PC-3 (cell line): ENCODE measurements at regions not wholly inside any gene's neighbourhood (a gene's known extent, or its start where the extent isn't known, plus 50 kb on each side); places are given as distances from the start of the nearest gene placed in this dataset.

Source experiments
- ATAC-seq: fragments of 200-7000 bp; cut with Tn5 transposase; 2 replicates; pipeline ENCODE4 v1.9.1; 2020; ENCODE audit warnings: mild to moderate bottlenecking, moderate library complexity
- BruUV-seq: library from RNA; stranded (reverse); fragments of 400-500 nt; replicated peaks from 2 replicates; lab custom pipeline; 2021; lab: Mats Ljungman, UMichigan
- CTCF ChIA-PET: fragments of 300-600 bp; sonication (Branson Sonifier 250); formaldehyde crosslinking; loops from one replicate; lab custom pipeline; 2022; ENCODE audit warnings: antibody characterized with exemption; lab: Charles Lee
- POLR2A ChIA-PET: fragments of 300-600 bp; sonication (Branson Sonifier 250); formaldehyde crosslinking; loops from one replicate; lab custom pipeline; 2022; ENCODE audit warnings: antibody characterized with exemption; ENCODE audit not compliant: unreplicated experiment; lab: Charles Lee
- DNase-seq: peaks from one replicate; pipeline ENCODE4 v3.0.0-alpha.2; 2015
- H2AFZ ChIP-seq: fragments of 300-600 bp; sonication (generic); 2 replicates; pipeline ENCODE4 v1.6.0; 2016; ENCODE audit warnings: antibody characterized with exemption, low read length
- H3F3A ChIP-seq: fragments of 300-600 bp; sonication (generic); one replicate; pipeline ENCODE4 v1.6.0; 2017; ENCODE audit warnings: antibody characterized with exemption, low read length, control low read depth, mild to moderate bottlenecking; ENCODE audit not compliant: unreplicated experiment
- H3K27ac ChIP-seq: fragments of 300-600 bp; sonication (generic); 2 replicates; pipeline ENCODE4 v1.5.1; 2016; ENCODE audit warnings: mild to moderate bottlenecking, low read length
- H3K27me3 ChIP-seq: fragments of 300-600 bp; sonication (generic); 2 replicates; pipeline ENCODE4 v1.6.1; 2016; ENCODE audit warnings: low read length, mixed read lengths
- H3K36me3 ChIP-seq: fragments of 300-600 bp; sonication (generic); 2 replicates; pipeline ENCODE4 v1.6.1; 2016; ENCODE audit warnings: low read depth, mixed run types, low read length, mixed read lengths
- H3K4me1 ChIP-seq: fragments of 300-600 bp; sonication (generic); 2 replicates; pipeline ENCODE4 v1.5.1; 2016; ENCODE audit warnings: low read length; ENCODE audit not compliant: insufficient read depth
- H3K4me2 ChIP-seq: fragments of 300-600 bp; sonication (generic); 2 replicates; pipeline ENCODE4 v1.6.0; 2016; ENCODE audit warnings: low read length
- H3K4me3 ChIP-seq: fragments of 300-600 bp; sonication (generic); 2 replicates; pipeline ENCODE4 v1.5.1; 2016; ENCODE audit warnings: mild to moderate bottlenecking, low read length, mixed read lengths
- H3K79me2 ChIP-seq: fragments of 300-600 bp; sonication (generic); 2 replicates; pipeline ENCODE4 v1.6.1; 2017; ENCODE audit warnings: low read length, mixed read lengths
- H3K9ac ChIP-seq: fragments of 300-600 bp; sonication (generic); 2 replicates; pipeline ENCODE4 v1.6.0; 2016; ENCODE audit warnings: mild to moderate bottlenecking, low read length
- H3K9me2 ChIP-seq: fragments of 300-600 bp; sonication (generic); replicated peaks from 2 replicates; pipeline ENCODE4 v1.6.1; 2016; ENCODE audit warnings: mixed run types, low read length, mixed read lengths
- H3K9me3 ChIP-seq: fragments of 300-600 bp; sonication (generic); 2 replicates; pipeline ENCODE4 v1.6.1; 2016; ENCODE audit warnings: low read length, mixed read lengths
- H4K20me1 ChIP-seq: fragments of 300-600 bp; sonication (generic); 2 replicates; pipeline ENCODE4 v1.6.1; 2016; ENCODE audit warnings: low read length, mixed read lengths
- EZH2 ChIP-seq: fragments of 300-600 bp; sonication (generic); IDR thresholded peaks from one replicate; pipeline ENCODE4 v1.6.1; 2017; ENCODE audit warnings: antibody characterized with exemption, mild to moderate bottlenecking, low read length; ENCODE audit not compliant: unreplicated experiment
- EZH2phosphoT487 ChIP-seq: fragments of 300-600 bp; sonication (generic); IDR thresholded peaks from 2 replicates; pipeline ENCODE4 v1.6.1; 2018; ENCODE audit warnings: mild to moderate bottlenecking, antibody characterized with exemption, low read length, borderline replicate concordance
- intact Hi-C: fragments of 100-400 bp; cut with micrococcal nuclease; formaldehyde crosslinking; loops from 2 replicates; pipeline ENCODE4 v1.9.0; 2023
- TF ChIP-seq, protein P1 (sequence below): fragments of 300-600 bp; sonication (generic); conservative IDR thresholded peaks from 2 replicates; pipeline ENCODE4 v1.5.1; 2017; ENCODE audit warnings: antibody characterized with exemption, low read depth, mild to moderate bottlenecking, low read length

DNA sequence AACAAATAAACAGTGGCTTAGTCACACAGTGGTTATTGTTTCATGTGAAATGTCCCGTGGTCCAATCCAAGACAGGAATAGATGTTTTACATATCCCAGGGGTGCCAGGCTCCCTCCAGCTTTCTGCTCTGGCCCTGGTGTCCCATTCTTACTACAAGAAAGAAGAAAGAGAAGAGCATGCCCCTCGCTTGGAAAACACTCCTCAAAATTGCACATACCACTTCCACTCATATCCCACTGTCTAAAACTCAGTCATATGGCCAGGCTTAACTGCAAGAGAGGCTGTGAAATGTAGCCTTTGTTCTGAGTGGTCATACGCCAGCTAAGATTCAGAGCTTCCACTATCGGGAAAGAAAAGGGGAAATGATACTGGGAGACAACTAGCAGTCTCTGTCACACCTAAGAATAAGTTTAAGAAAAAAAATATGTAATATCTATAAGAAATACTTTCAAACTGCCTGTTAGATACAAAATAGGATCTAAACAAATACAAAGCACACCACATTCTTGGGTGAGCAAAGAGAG lies 306.8 kb upstream of the FAM241A start:
- no peak for ATAC-seq
- H2AFZ ChIP-seq: no peak overlapping the region
- H3K36me3 ChIP-seq: no peaks in the 10 kb centered on the region
- ChIA-PET CTCF (no interaction called here), POLR2A (no interaction called here)
- no peak overlapping the region for H3K4me3 ChIP-seq
- H3K4me1 ChIP-seq: no peaks in the 10 kb centered on the region
- no peaks in the 10 kb centered on the region for H4K20me1 ChIP-seq
- no peak for DNase-seq
- no peak for TF ChIP-seq EZH2phosphoT487
- TF ChIP-seq EZH2: no peak
- TF ChIP-seq, protein P1, sequence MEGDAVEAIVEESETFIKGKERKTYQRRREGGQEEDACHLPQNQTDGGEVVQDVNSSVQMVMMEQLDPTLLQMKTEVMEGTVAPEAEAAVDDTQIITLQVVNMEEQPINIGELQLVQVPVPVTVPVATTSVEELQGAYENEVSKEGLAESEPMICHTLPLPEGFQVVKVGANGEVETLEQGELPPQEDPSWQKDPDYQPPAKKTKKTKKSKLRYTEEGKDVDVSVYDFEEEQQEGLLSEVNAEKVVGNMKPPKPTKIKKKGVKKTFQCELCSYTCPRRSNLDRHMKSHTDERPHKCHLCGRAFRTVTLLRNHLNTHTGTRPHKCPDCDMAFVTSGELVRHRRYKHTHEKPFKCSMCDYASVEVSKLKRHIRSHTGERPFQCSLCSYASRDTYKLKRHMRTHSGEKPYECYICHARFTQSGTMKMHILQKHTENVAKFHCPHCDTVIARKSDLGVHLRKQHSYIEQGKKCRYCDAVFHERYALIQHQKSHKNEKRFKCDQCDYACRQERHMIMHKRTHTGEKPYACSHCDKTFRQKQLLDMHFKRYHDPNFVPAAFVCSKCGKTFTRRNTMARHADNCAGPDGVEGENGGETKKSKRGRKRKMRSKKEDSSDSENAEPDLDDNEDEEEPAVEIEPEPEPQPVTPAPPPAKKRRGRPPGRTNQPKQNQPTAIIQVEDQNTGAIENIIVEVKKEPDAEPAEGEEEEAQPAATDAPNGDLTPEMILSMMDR: no peak
- BruUV-seq: no TSS peak
- intact Hi-C loops: no loop called here
- H3K27ac ChIP-seq: no peak overlapping the region
- no peaks in the 10 kb centered on the region for H3K9me2 ChIP-seq
- H3K9me3 ChIP-seq: no peaks in the 10 kb centered on the region
- no peaks in the 10 kb centered on the region for H3F3A ChIP-seq
- H3K27me3 ChIP-seq: 0 out of 2 replicates have a peak, but pooled peaks cover 5% of the 10 kb centered on the region
- H3K9ac ChIP-seq: no peak overlapping the region
- H3K4me2 ChIP-seq: no peak overlapping the region
- H3K79me2 ChIP-seq: no peaks in the 10 kb centered on the region

DNA sequence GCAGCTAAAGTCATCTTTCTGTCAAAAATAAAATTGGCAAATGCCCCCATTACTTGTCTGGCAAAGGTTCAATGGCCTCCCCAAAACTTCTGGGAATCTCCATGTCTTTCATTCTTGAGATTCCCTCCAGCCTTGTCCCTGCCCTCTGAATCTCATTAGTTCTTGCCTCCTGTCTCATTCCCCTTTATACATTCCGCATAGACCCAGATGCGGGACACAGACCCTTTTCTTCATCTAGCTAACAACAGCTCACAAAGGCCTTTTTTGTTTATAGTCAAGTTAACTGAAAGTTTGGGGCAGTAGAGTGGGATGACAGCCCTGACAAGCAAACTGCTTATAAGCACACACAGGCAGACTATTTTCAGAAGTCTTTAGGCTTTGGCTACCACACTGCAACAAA lies 306.1 kb upstream of the FAM241A start:
- no peaks in the 10 kb centered on the region for H3K36me3 ChIP-seq
- no peak for TF ChIP-seq EZH2phosphoT487
- no peak for TF ChIP-seq EZH2
- TF ChIP-seq, protein P1: no peak
- CTCF ChIA-PET: no interaction called here
- intact Hi-C loops: no loop called here
- no peaks in the 10 kb centered on the region for H4K20me1 ChIP-seq
- no peaks in the 10 kb centered on the region for H3F3A ChIP-seq
- H3K9ac ChIP-seq: no peak overlapping the region
- no peak for ATAC-seq
- H3K9me3 ChIP-seq: no peaks in the 10 kb centered on the region
- H3K4me2 ChIP-seq: no peak overlapping the region
- DNase-seq: no peak
- no peak overlapping the region for H2AFZ ChIP-seq
- H3K9me2 ChIP-seq: no peaks in the 10 kb centered on the region
- no TSS peak for BruUV-seq
- no peaks in the 10 kb centered on the region for H3K4me1 ChIP-seq
- POLR2A ChIA-PET: no interaction called here
- 0 out of 2 replicates have a peak, but pooled peaks cover 5% of the 10 kb centered on the region for H3K27me3 ChIP-seq
- H3K27ac ChIP-seq: no peak overlapping the region
- no peaks in the 10 kb centered on the region for H3K79me2 ChIP-seq
- no peak overlapping the region for H3K4me3 ChIP-seq

DNA sequence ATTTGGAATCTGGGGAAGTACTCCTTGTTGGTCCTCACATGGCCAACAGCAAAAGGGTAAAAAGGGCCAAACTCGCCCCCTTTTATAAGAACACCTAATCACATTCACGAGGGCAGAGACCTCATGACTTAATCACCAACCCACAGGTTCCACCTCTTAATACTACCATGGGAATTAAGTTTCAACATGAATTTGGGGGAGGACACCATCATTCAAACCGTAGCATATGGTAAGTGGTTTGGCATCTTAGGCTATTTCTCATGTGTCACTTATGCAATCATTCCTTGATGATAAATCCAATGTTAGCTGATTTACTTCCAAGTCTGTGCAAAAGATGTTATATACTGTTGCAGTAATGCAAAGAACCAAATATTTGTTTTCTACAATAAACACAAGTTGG lies 302.9 kb upstream of the FAM241A start:
- H3F3A ChIP-seq: no peaks in the 10 kb centered on the region
- no TSS peak for BruUV-seq
- H3K79me2 ChIP-seq: no peaks in the 10 kb centered on the region
- H3K27ac ChIP-seq: no peak overlapping the region
- H3K9ac ChIP-seq: no peak overlapping the region
- intact Hi-C loops: no loop called here
- H3K4me3 ChIP-seq: no peak overlapping the region
- ChIA-PET POLR2A (no interaction called here), CTCF (interaction anchor here (0.7 kb wide), 1 partner anchor 314 kb away, joined by 3 read pairs; no protein-coding TSS in a partner anchor)
- no peaks in the 10 kb centered on the region for H3K36me3 ChIP-seq
- TF ChIP-seq, protein P1: no peak
- TF ChIP-seq EZH2 (no peak), EZH2phosphoT487 (no peak)
- H3K4me2 ChIP-seq: no peak overlapping the region
- no peaks in the 10 kb centered on the region for H3K9me2 ChIP-seq
- H3K27me3 ChIP-seq: 0 out of 2 replicates have a peak, but pooled peaks cover 5% of the 10 kb centered on the region
- no peaks in the 10 kb centered on the region for H4K20me1 ChIP-seq
- DNase-seq: no peak
- H3K4me1 ChIP-seq: no peaks in the 10 kb centered on the region
- no peak for ATAC-seq
- H3K9me3 ChIP-seq: no peaks in the 10 kb centered on the region
- no peak overlapping the region for H2AFZ ChIP-seq
